ENCODE measurements at regions not wholly inside any gene's neighbourhood (a gene's known extent, or its start where the extent isn't known, plus 50 kb on each side); places are given as distances from the start of the nearest gene placed in this dataset.

DNA sequence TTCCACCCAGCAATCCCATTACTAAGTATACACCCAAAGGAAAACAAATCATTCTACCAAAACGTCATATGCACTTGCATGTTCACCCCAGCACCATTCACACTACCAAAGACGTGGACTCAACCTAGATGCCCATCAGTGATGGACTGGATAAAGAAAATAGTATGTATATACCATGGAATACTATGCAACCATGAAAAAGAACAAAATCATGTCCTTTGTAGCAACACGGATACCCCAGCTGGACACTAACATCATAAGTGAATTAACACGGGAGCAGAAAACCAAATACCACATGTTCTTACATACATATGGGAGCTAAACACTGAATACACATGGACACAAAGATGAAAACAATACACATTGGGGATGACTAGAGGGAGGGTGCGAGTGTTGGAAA, 309.1 kb upstream of the KLF3 start:
- TF ChIP-seq, protein P1, sequence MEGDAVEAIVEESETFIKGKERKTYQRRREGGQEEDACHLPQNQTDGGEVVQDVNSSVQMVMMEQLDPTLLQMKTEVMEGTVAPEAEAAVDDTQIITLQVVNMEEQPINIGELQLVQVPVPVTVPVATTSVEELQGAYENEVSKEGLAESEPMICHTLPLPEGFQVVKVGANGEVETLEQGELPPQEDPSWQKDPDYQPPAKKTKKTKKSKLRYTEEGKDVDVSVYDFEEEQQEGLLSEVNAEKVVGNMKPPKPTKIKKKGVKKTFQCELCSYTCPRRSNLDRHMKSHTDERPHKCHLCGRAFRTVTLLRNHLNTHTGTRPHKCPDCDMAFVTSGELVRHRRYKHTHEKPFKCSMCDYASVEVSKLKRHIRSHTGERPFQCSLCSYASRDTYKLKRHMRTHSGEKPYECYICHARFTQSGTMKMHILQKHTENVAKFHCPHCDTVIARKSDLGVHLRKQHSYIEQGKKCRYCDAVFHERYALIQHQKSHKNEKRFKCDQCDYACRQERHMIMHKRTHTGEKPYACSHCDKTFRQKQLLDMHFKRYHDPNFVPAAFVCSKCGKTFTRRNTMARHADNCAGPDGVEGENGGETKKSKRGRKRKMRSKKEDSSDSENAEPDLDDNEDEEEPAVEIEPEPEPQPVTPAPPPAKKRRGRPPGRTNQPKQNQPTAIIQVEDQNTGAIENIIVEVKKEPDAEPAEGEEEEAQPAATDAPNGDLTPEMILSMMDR (IDR thresholded peaks at IDR 0.05): no peak
- TF ChIP-seq POLR2A (IDR thresholded peaks at IDR 0.05): no peak

All from right lobe of liver (tissue), 4 donors.